GM23338 (cell line): ENCODE measurements at regions not wholly inside any gene's neighbourhood (a gene's known extent, or its start where the extent isn't known, plus 50 kb on each side); places are given as distances from the start of the nearest gene placed in this dataset.

Experiments used
- ATAC-seq: fragments of 200-7000 bp; cut with Tn5 transposase; 3 replicates; pipeline ENCODE4 v1.9.1; 2020
- DNase-seq: peaks from one replicate; pipeline ENCODE4 v3.0.0-alpha.2; 2015; ENCODE audit warnings: low spot score
- H2AFZ ChIP-seq: fragments of 200-600 bp; sonication (generic); 2 replicates; pipeline ENCODE4 v1.8.0; 2016; ENCODE audit warnings: antibody characterized with exemption, mild to moderate bottlenecking, moderate library complexity
- H3F3A ChIP-seq: fragments of 200-600 bp; sonication (generic); replicated peaks from 2 replicates; pipeline ENCODE4 v1.8.0; 2017; ENCODE audit warnings: antibody characterized with exemption, mixed run types, low read depth
- H3K27ac ChIP-seq: fragments of 200-600 bp; sonication (generic); 2 replicates; pipeline ENCODE4 v1.6.1; 2016; ENCODE audit warnings: low read depth
- H3K27me3 ChIP-seq: fragments of 200-600 bp; sonication (generic); 2 replicates; pipeline ENCODE4 v1.8.0; 2016; ENCODE audit warnings: mild to moderate bottlenecking, mixed run types, moderate library complexity; ENCODE audit not compliant: insufficient read depth
- H3K36me3 ChIP-seq: fragments of 200-600 bp; sonication (generic); 2 replicates; pipeline ENCODE4 v1.8.0; 2016; ENCODE audit warnings: mild to moderate bottlenecking; ENCODE audit not compliant: insufficient read depth
- H3K4me1 ChIP-seq: fragments of 200-600 bp; sonication (generic); 2 replicates; pipeline ENCODE4 v1.8.0; 2016; ENCODE audit warnings: mild to moderate bottlenecking, moderate library complexity; ENCODE audit not compliant: insufficient read depth
- H3K4me2 ChIP-seq: fragments of 200-600 bp; sonication (generic); 2 replicates; pipeline ENCODE4 v1.7.1; 2017; ENCODE audit warnings: mixed run types
- H3K4me3 ChIP-seq: fragments of 200-600 bp; sonication (generic); 2 replicates; pipeline ENCODE4 v1.6.1; 2016; ENCODE audit warnings: mixed run types
- H3K79me2 ChIP-seq: fragments of 200-600 bp; sonication (generic); replicated peaks from 2 replicates; pipeline ENCODE4 v1.8.0; 2017; ENCODE audit warnings: mild to moderate bottlenecking; ENCODE audit not compliant: insufficient read depth
- H3K9me2 ChIP-seq: fragments of 200-600 bp; sonication (generic); 2 replicates; pipeline ENCODE4 v1.8.0; 2017; ENCODE audit not compliant: insufficient read depth
- H4K20me1 ChIP-seq: fragments of 200-600 bp; sonication (generic); replicated peaks from 2 replicates; pipeline ENCODE4 v1.8.0; 2017; ENCODE audit warnings: mild to moderate bottlenecking; ENCODE audit not compliant: insufficient read depth
- H3K27ac Mint-ChIP-seq: 2 replicates; pipeline ENCODE4 v1.8.0; 2020; ENCODE audit warnings: inconsistent platforms, mild to moderate bottlenecking, moderate library complexity, mixed read lengths
- H3K27me3 Mint-ChIP-seq: 3 replicates; pipeline ENCODE4 v1.8.0; 2022; ENCODE audit warnings: low read depth, mild to moderate bottlenecking, moderate library complexity, mixed read lengths, inconsistent platforms; ENCODE audit not compliant: insufficient read depth, poor library complexity
- H3K36me3 Mint-ChIP-seq: 3 replicates; pipeline ENCODE4 v1.8.0; 2021; ENCODE audit warnings: low read depth, mild to moderate bottlenecking, inconsistent platforms, moderate library complexity, mixed read lengths
- H3K4me1 Mint-ChIP-seq: 3 replicates; pipeline ENCODE4 v1.8.0; 2020; ENCODE audit warnings: mild to moderate bottlenecking, inconsistent platforms, mixed read lengths
- H3K4me3 Mint-ChIP-seq: 3 replicates; pipeline ENCODE4 v1.8.0; 2021; ENCODE audit warnings: moderate library complexity, mild to moderate bottlenecking, inconsistent platforms, mixed read lengths
- H3K9me3 Mint-ChIP-seq: 3 replicates; pipeline ENCODE4 v1.8.0; 2020; ENCODE audit warnings: moderate library complexity, mild to moderate bottlenecking, inconsistent platforms, mixed read lengths
- CREB1 ChIP-seq: fragments of 250-450 bp; sonication (Bioruptor Pico); IDR thresholded peaks from 2 replicates; pipeline ENCODE4 v1.5.0; 2020; ENCODE audit warnings: low read depth, mild to moderate bottlenecking, moderate library complexity
- CTCF ChIP-seq, 2 experiments: fragments of 200-600 bp in 1 of 2; sonication (generic) in 1 of 2; conservative IDR thresholded peaks; 2 replicates each; pipeline versions ENCODE4 v1.5.1 to v1.6.1; 2016 to 2017; ENCODE audit warnings: antibody characterized with exemption in 2 of 2, low read depth in 2 of 2, mild to moderate bottlenecking in 2 of 2, moderate library complexity in 1 of 2
- ETS1 ChIP-seq: IDR thresholded peaks from 2 replicates; pipeline ENCODE4 v1.6.1; 2016; ENCODE audit warnings: antibody characterized with exemption
- EZH2 ChIP-seq: fragments of 200-600 bp; sonication (generic); IDR thresholded peaks from one replicate; pipeline ENCODE4 v1.8.0; 2017; ENCODE audit warnings: antibody characterized with exemption, mild to moderate bottlenecking, low read depth; ENCODE audit not compliant: unreplicated experiment
- EZH2phosphoT487 ChIP-seq: fragments of 200-600 bp; sonication (generic); IDR thresholded peaks from one replicate; pipeline ENCODE4 v1.8.1; 2018; ENCODE audit warnings: antibody characterized with exemption; ENCODE audit not compliant: unreplicated experiment
- JUNB ChIP-seq: IDR thresholded peaks from one replicate; pipeline ENCODE4 v1.6.1; 2016; ENCODE audit warnings: antibody characterized with exemption; ENCODE audit not compliant: unreplicated experiment
- NANOG ChIP-seq: IDR thresholded peaks from 2 replicates; pipeline ENCODE4 v1.6.1; 2016; ENCODE audit warnings: antibody characterized with exemption, borderline replicate concordance
- POLR2AphosphoS5 ChIP-seq: IDR thresholded peaks from 2 replicates; pipeline ENCODE4 v1.6.1; 2016; ENCODE audit warnings: antibody characterized with exemption, low read depth
- REST ChIP-seq: IDR thresholded peaks from one replicate; pipeline ENCODE4 v1.6.1; 2018; ENCODE audit warnings: antibody characterized with exemption; ENCODE audit not compliant: unreplicated experiment
- STAT1 ChIP-seq: IDR thresholded peaks from one replicate; pipeline ENCODE4 v1.6.1; 2016; ENCODE audit warnings: antibody characterized with exemption; ENCODE audit not compliant: unreplicated experiment
- ZNF114 ChIP-seq: fragments of 250-450 bp; sonication (Bioruptor Pico); IDR thresholded peaks from 2 replicates; pipeline ENCODE4 v1.5.0; 2020; ENCODE audit warnings: mild to moderate bottlenecking, moderate library complexity
- ZNF331 ChIP-seq: fragments of 250-450 bp; sonication (Bioruptor Pico); IDR thresholded peaks from 2 replicates; pipeline ENCODE4 v1.5.0; 2020; ENCODE audit warnings: low read depth, mild to moderate bottlenecking, moderate library complexity
- ZNF462 ChIP-seq: fragments of 250-450 bp; sonication (Bioruptor Pico); IDR thresholded peaks from 2 replicates; pipeline ENCODE4 v1.5.0; 2020; ENCODE audit warnings: mild to moderate bottlenecking, moderate library complexity

- Mint-ChIP-seq H3K27me3 (peaks cover 3% of the 10 kb centered on the region), H3K4me3 (no peak overlapping the region), H3K4me1 (no peaks in the 10 kb centered on the region), H3K9me3 (peaks cover 95% of the 10 kb centered on the region), H3K27ac (no peak overlapping the region), H3K36me3 (peaks cover 17% of the 10 kb centered on the region)
- no peaks in the 10 kb centered on the region for H4K20me1 ChIP-seq
- peaks cover 7% of the 10 kb centered on the region; the same call in 1 of the 2 replicates for H3K36me3 ChIP-seq
- no peaks in the 10 kb centered on the region for H3K4me1 ChIP-seq
- ATAC-seq (no peak), DNase-seq (no peak)
- H3K9me2 ChIP-seq = no peaks in the 10 kb centered on the region
- no peaks in the 10 kb centered on the region for H3K27me3 ChIP-seq
- H3K79me2 ChIP-seq = no peaks in the 10 kb centered on the region
- H2AFZ ChIP-seq = no peak overlapping the region
- no peak overlapping the region for H3K4me2 ChIP-seq
- no peak overlapping the region for H3K27ac ChIP-seq
- H3K4me3 ChIP-seq = no peak overlapping the region
- TF ChIP-seq CTCF (conservative IDR thresholded peaks at IDR 0.05; ENCODE audit: low read depth in 2 of 2) (no peak), ZNF114 (CRISPR knock-in tag) (no peak), ETS1 (no peak), JUNB (no peak), EZH2 (no peak), REST (no peak), CREB1 (no peak), ZNF462 (CRISPR knock-in tag) (no peak), ZNF331 (no peak), STAT1 (no peak), NANOG (no peak), POLR2AphosphoS5 (no peak), EZH2phosphoT487 (no peak)
- H3F3A ChIP-seq = no peaks in the 10 kb centered on the region
Measured at GRCh38 chr16:35754391-35755369, 2295.3 kb downstream of the TP53TG3F start.
